NCI-H524 treated with DMSO at 0.1 percent for 48 hours (cell line): ENCODE measurements at regions not wholly inside any gene's neighbourhood (a gene's known extent, or its start where the extent isn't known, plus 50 kb on each side); places are given as distances from the start of the nearest gene placed in this dataset.

ENCODE experiments used
- DNase-seq: peaks from one replicate; lab custom pipeline; 2025; lab: John Stamatoyannopoulos, UW

DNA sequence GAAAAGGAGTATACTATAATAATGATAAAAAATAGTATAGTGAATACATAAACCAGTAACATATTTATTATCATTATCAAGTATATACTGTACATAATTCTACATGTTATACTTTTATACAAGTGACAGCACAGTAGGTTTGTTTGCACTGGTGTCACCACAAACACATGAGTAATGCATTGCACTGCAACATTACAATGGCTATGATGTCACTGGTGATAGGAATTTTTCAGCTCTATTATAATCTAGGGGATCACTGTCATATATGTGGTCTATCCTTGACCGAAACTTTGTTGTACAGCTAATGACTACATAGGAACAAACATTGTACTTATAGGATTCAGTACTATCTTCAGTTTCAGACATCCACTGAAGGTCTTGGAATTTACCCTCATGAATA, 165.8 kb upstream of the SYT1 start:
- DNase-seq: no peak

- no peak for DNase-seq
Measured at GRCh38 chr12:78700565-78700964, 164.0 kb upstream of the SYT1 start.

- no peak for DNase-seq
Measured at GRCh38 chr12:78703820-78704525, 160.6 kb upstream of the SYT1 start.

DNA sequence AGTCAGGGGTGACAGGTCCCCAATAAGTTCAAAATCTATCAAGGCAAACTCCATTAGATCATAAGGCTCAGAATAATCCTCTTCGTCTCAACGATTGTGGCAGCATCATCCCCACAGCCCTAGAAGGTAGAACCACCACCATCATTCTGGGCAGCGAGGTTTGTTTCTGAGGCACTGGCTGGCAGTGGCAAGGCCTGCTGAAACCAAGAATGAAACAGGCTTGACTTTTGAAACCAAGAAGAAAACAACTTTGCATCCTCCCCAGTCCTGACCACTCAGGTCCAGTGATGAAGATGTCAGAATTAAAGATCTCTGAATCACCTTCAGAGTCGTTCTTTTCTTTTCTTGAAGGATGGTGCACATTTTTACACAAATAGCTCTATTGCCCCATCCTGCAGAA, 152.6 kb upstream of the SYT1 start:
- no peak for DNase-seq

- DNase-seq: no peak
Measured at GRCh38 chr12:78712834-78713481, 151.6 kb upstream of the SYT1 start.

DNA sequence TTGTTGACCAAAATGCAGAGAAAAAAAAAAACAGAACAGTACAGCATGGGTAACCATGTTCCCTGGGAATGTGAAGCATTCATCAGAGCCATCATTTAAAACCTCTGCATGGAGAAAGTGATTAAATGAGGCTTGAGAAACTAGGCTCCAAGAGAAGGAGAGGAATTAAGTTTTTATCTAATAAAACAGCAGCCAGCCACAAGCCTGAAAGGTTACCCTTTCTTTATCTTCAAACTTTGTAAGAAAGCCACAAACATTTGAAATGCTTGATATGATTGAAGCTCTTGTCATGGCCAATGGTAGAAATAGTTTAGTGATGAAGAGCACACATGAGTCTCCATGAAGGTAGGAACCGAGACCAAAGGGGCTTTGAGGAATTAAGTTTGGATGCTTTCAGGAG, 144.9 kb upstream of the SYT1 start:
- DNase-seq: no peak

DNA sequence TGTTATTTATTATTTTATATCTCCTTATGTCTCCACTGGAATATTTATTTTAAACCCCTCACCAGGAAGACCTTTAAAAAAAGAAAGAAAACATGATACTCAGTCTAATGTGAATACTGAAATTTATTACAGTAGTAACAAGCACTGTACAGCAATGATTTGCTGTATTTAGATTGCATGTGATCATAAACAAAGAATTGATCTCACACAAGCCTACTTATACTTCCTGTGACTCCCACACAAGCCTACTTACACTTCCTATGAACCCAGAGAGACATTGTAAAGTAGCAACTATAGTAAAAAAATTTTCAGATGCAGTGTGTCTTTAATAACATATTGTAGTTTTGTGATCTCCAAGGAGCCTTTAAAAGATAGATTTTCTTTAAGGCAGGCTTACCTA, 142.7 kb upstream of the SYT1 start:
- DNase-seq: no peak

DNA sequence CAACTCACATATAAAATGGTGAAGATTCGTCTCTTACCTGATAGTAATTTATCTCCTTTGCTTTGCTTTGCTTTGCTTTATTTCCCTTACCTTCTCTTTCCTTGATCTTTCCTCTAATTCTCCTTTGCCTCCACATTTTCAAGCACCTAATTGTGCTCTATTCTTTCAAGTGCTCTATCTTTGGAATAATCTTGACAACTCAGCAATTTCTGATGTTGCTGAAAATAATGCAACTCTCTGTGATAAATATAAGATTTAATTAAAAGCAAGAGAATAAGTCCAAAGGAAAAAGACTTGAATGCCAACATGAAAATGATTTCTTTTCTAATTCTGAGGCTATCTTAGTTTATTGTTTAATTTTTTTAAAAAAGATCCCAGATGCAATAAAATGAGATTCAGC, 139.5 kb upstream of the SYT1 start:
- DNase-seq: no peak

DNA sequence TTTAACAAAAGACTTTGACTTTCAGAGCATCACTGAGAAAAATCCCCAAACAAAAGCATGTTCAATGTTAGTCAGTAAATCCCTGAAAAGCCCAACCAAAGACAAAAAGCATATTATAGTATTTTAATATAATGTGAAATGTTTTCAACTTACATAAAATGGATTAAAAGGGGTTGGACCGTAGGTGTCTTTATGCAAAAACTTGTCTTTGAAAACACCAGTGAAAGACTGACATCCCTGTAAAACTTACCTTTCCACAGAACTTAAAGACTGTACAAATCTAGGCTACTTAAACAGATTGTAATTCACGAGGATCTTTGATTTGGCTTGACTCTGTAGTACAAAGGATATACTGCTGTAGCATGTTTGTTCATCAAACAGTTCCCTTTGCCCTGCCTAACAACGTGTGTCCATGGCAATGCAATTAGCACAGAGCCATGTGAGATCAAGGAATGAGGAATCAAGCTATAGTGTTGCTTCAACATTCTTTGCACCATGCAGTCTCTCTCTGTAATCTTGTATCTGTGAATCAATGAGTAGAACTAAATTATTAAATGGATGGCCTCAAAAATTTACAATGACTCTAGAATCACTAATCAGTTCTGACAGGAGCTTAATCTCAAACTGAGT, 138.5 kb upstream of the SYT1 start:
- DNase-seq: no peak

- no peak for DNase-seq
Measured at GRCh38 chr12:78726854-78727253, 137.7 kb upstream of the SYT1 start.

GRCh38 chr12:78732481-78732880, 132.1 kb upstream of the SYT1 start:
- DNase-seq: no peak

GRCh38 chr12:78739653-78740052, 124.9 kb upstream of the SYT1 start:
- DNase-seq: no peak

DNA sequence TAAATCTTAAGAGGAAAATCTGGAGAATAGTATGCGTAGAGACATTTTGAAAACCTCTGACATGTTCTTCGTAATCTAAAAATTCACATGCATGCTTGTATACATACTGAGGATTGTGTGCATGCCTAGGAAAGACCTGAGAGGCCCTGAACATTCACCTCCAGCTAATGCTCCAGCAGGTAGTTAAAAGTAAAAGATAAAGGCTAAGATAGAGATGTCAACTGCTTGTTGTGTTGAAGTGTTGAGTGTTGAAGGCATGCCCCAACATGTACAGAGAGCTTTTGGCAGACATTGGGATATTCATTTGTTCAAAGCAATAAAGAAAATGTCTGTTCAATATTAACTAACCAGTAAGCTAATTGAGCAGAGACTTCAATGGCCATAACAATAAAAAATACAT, 118.6 kb upstream of the SYT1 start:
- DNase-seq: no peak

DNA sequence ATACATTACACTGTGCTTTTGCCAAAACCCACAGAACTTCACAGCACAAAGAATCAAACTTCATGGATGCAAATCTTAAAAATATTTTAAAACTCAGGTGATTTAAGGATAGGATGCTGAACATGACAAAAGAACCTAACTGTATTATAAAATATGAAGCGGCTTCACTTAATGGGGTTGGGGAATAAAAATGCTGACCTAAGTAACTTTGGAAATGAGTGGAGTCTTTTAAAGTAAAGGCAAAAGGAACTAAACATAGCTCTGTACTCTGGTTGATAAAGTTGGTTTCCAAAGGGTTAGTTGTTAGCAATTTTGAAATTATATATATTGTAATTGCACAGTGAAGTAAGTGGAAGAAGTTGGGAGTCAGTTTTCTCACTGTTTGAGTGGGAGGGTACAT, 111.5 kb upstream of the SYT1 start:
- DNase-seq: no peak

DNA sequence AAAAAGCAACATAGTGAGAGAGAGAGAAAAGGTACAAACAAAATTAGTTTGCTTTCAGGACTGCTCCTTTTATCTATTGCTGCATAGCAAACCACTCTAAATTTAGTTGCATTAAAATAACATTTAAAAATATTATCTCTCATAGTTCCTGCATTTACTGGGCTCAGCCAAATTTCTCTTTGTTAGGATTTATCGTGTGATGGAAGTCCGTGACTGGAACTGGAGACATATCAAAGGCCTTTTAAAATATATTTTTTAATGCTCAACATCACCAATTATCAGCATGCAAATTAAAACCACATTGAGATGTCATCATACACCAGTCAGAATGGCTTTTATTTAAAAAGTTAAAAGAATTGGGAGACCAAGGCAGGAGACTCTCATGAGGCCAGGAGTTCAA, 107.6 kb upstream of the SYT1 start:
- DNase-seq: no peak

DNA sequence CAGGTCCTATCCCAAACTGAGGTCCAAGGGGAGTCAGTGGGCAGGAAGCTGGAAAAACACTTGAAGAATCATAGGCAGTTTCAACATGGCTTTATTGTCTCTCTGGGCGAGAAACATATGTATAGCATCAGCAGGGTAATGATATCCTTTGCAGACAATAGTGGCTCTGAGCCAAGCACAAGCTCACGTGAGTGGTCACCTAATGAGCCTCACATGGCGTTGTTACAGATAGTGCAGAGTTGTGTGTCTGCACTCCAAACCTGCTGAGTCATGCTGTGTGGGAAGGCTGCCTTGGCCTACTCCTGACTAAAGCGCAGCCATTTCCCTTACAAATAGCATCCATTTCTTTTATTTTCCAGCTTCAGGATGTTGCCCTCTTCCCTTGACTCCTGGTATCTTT, 105.2 kb upstream of the SYT1 start:
- DNase-seq: no peak

- no peak for DNase-seq
Measured at GRCh38 chr12:78760906-78761305, 103.7 kb upstream of the SYT1 start.

DNA sequence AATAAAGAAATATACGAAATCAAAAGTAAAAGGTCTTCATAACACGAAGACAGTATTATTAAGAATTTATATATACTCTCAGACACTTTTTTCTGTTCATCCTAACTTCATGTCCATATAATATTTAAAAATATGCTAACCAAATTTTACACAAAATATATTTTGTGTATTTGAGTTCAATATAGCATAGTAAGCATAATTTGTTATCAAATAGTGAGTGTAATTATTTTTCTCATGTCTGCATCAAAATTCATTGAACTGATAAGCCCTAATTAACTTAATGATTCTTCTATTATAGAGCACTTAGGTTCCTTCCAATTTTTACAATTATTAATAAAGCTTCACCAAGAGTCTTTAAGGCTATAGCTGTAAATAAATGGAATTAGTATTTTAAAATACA, 99.7 kb upstream of the SYT1 start:
- no peak for DNase-seq

- no peak for DNase-seq
Measured at GRCh38 chr12:78767264-78767981, 97.2 kb upstream of the SYT1 start.

- DNase-seq: no peak
Measured at GRCh38 chr12:78778339-78778738, 86.2 kb upstream of the SYT1 start.

GRCh38 chr12:78787576-78787975, 77.0 kb upstream of the SYT1 start:
- no peak for DNase-seq

DNA sequence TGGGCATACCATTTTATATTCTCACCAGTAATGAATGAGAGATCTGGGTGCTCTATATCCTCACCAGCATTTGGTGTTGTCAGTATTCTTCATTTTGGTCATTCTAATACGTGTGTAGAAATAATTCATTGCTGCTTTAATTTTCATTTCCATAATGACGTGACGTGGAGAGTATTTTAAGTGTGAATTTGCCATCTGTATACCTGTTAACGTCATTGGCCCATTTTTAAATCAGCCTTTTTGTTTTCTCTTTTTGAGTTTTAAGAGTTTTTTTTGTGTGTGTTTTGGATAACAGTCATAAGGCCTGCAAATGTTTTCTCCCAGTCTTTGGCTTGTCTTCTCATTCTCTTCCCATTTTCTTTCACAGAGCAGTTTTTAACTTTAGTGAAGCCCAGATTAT, 74.4 kb upstream of the SYT1 start:
- no peak for DNase-seq
